Esophagus muscularis mucosa (tissue), 4 donors: ENCODE measurements at regions not wholly inside any gene's neighbourhood (a gene's known extent, or its start where the extent isn't known, plus 50 kb on each side); places are given as distances from the start of the nearest gene placed in this dataset.

ENCODE experiments used
- DNase-seq: peaks from one replicate; pipeline ENCODE4 v3.0.0-alpha.2; 2017; ENCODE audit errors: extremely low spot score
- H3K27ac ChIP-seq, 4 donors: fragments of 200-600 bp; sonication (generic); replicated peaks in 1 of 4; 1 replicate in 3 of 4; 2 replicates in 1 of 4; pipeline ENCODE4 v1.5.1; 2016 to 2019; ENCODE audit warnings: mild to moderate bottlenecking in 1 of 4
- H3K27me3 ChIP-seq, 4 donors: fragments of 200-600 bp; sonication (generic); one replicate each; pipeline versions ENCODE4 v1.5.1 to v1.6.0; 2016 to 2019
- H3K36me3 ChIP-seq, 4 donors: fragments of 200-600 bp; sonication (generic); one replicate each; pipeline ENCODE4 v1.5.1; 2016 to 2019
- H3K4me1 ChIP-seq, 4 donors: fragments of 200-600 bp; sonication (generic); one replicate each; pipeline ENCODE4 v1.5.1; 2016 to 2019
- H3K4me3 ChIP-seq, 4 donors: fragments of 200-600 bp; sonication (generic); 1 replicate in 2 of 4; 2 replicates in 2 of 4; pipeline ENCODE4 v1.5.1; 2016 to 2019; ENCODE audit warnings: mild to moderate bottlenecking in 4 of 4, moderate library complexity in 1 of 4
- H3K9me3 ChIP-seq, 4 donors: fragments of 200-600 bp; sonication (generic); 1 replicate in 3 of 4; 2 replicates in 1 of 4; pipeline ENCODE4 v1.5.1; 2016 to 2019
- CTCF ChIP-seq, 3 experiments: fragments of 200-600 bp in 2 of 3; fragments of 450-650 bp in 1 of 3; sonication (generic) in 2 of 3; IDR thresholded peaks; one replicate each; pipeline ENCODE4 v1.5.1; 2017 to 2019; ENCODE audit warnings: antibody characterized with exemption in 3 of 3, mild to moderate bottlenecking in 2 of 3, moderate library complexity in 1 of 3
- EP300 ChIP-seq: sonication (generic); formaldehyde crosslinking; IDR thresholded peaks from one replicate; pipeline ENCODE4 v1.6.1; 2017; ENCODE audit warnings: antibody characterized with exemption
- POLR2A ChIP-seq: fragments of 450-650 bp; IDR thresholded peaks from one replicate; pipeline ENCODE4 v1.6.1; 2017; ENCODE audit warnings: antibody characterized with exemption, moderate library complexity, mild to moderate bottlenecking, low read depth
- POLR2AphosphoS5 ChIP-seq, 2 donors: sonication (generic); formaldehyde crosslinking; IDR thresholded peaks; one replicate each; pipeline ENCODE4 v1.6.1; 2017; ENCODE audit warnings: antibody characterized with exemption in 2 of 2
- WGBS: methylation state at CpG from one replicate; pipeline ENCODE4 v1.1.5; 2018; 5-methylcytosine and 5-hydroxymethylcytosine counted together
- intact Hi-C: fragments of 100-400 bp; cut with DNase I; formaldehyde crosslinking; loops from one replicate; pipeline ENCODE4 v1.15.1; 2023

- H3K36me3 ChIP-seq: no peaks in the 10 kb centered on the region
- no peak for DNase-seq
- no peaks in the 10 kb centered on the region for H3K4me1 ChIP-seq
- no peak overlapping the region for H3K27ac ChIP-seq
- TF ChIP-seq EP300: no peak
- TF ChIP-seq POLR2AphosphoS5 (IDR thresholded peaks at IDR 0.05): no peak
- no peak for TF ChIP-seq POLR2A
- no peak for TF ChIP-seq CTCF (IDR thresholded peaks at IDR 0.05)
- H3K4me3 ChIP-seq: no peak overlapping the region
- intact Hi-C loops: no loop called here
- no peaks in the 10 kb centered on the region for H3K9me3 ChIP-seq
- WGBS: 96% methylated on average over 2 of the region's 2 CpGs
- peaks cover 0 to 6% (median 0%) of the 10 kb centered on the region in 4 donors for H3K27me3 ChIP-seq
Measured at GRCh38 chr15:91568036-91568435, 285.5 kb upstream of the SLCO3A1 start.

DNA sequence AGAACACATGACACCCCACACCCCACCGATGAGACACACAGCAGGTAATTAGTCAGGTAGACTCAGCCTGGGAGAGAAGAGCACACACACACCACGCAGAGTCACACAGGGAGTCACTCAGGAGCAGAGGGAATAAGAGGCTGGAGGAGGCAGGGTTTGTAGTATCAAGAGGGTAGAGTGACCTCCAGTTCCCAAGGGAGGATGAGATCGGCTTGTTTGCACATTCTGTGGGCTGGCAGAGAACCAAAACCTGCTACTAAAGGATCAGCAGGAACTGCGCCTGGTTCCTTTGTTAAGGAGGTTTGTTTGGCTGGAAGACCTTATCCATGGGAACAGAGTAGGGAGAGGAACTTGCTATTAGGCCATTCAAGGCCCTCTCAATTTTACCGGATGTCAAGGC is 281.4 kb upstream of the SLCO3A1 start:
- Histone ChIP-seq H3K27ac (no peak overlapping the region), H3K4me3 (no peak overlapping the region), H3K27me3 (peaks cover 0 to 6% (median 0%) of the 10 kb centered on the region in 4 donors), H3K9me3 (no peaks in the 10 kb centered on the region), H3K36me3 (no peaks in the 10 kb centered on the region), H3K4me1 (no peaks in the 10 kb centered on the region)
- DNase-seq: peak; percentile 87
- intact Hi-C loops: no loop called here
- TF ChIP-seq CTCF (IDR thresholded peaks at IDR 0.05): no peak
- no peak for TF ChIP-seq POLR2A
- TF ChIP-seq POLR2AphosphoS5 (IDR thresholded peaks at IDR 0.05): no peak
- no peak for TF ChIP-seq EP300
- WGBS: 65% methylated on average over 5 of the region's 5 CpGs

DNA sequence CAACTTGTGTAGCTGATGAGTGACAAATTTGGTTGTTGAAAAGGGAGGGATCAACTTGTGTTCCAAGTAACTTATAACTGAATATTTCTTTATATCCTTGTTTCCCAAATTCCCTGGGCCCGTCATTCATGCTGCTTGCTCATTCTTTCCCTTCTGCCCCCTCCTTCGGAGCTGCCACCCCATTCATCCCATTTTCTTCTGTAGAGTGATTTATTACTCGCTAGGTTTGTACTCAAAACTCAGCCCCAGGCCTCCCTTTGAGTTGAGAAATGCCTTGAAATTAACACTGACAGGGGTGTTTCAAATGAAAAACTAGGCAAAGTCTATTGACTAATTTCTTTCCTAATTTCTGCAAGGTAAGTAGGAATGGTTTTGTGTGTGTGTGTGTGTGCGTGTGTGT is 277.4 kb upstream of the SLCO3A1 start:
- H3K4me1 ChIP-seq: peaks cover 0 to 11% (median 1%) of the 10 kb centered on the region in 4 donors
- no peaks in the 10 kb centered on the region for H3K36me3 ChIP-seq
- H3K27me3 ChIP-seq: no peaks in the 10 kb centered on the region
- DNase-seq: no peak
- H3K4me3 ChIP-seq: no peak overlapping the region
- intact Hi-C loops: no loop called here
- 85% methylated on average over 4 of the region's 4 CpGs for WGBS
- no peak for TF ChIP-seq CTCF (IDR thresholded peaks at IDR 0.05)
- TF ChIP-seq POLR2A: no peak
- TF ChIP-seq EP300: no peak
- TF ChIP-seq POLR2AphosphoS5 (IDR thresholded peaks at IDR 0.05): no peak
- H3K9me3 ChIP-seq: no peaks in the 10 kb centered on the region
- no peak overlapping the region for H3K27ac ChIP-seq

GRCh38 chr15:91578511-91578910 is 275.0 kb upstream of the SLCO3A1 start:
- H3K36me3 ChIP-seq: no peaks in the 10 kb centered on the region
- no peaks in the 10 kb centered on the region for H3K27me3 ChIP-seq
- TF ChIP-seq EP300 (no peak), POLR2AphosphoS5 (IDR thresholded peaks at IDR 0.05) (no peak), CTCF (IDR thresholded peaks at IDR 0.05) (no peak), POLR2A (no peak)
- H3K9me3 ChIP-seq: no peaks in the 10 kb centered on the region
- peaks cover 0 to 11% (median 1%) of the 10 kb centered on the region in 4 donors for H3K4me1 ChIP-seq
- intact Hi-C loops: no loop called here
- no peak for DNase-seq
- WGBS: 70% methylated on average over 6 of the region's 6 CpGs
- peak overlapping the region in 1 of 4 donors; percentile 7 for H3K27ac ChIP-seq
- H3K4me3 ChIP-seq: no peak overlapping the region

DNA sequence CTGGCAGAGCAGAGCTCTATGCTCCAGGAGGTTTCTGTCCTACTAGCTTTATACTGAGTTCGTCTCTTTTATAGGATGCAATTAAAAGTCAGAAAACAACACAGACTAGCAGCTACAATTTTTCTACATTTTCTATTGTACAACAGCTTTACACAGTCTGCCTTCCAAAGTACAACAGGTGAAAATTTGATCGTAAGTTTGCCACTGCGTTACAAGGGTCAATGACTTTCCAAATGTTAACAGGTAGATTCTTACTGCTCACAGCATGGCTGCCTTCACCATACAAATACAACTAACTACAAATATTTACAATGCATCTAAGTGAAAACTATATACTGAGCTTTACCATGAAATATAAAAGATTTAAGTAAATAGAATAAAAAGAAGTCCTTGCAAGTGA is 268.6 kb upstream of the SLCO3A1 start:
- no peaks in the 10 kb centered on the region for H3K36me3 ChIP-seq

More for the DNA sequence above, 268.6 kb upstream of the SLCO3A1 start:
- no peaks in the 10 kb centered on the region for H3K9me3 ChIP-seq
- H3K4me1 ChIP-seq: no peaks in the 10 kb centered on the region
- no peak for DNase-seq
- TF ChIP-seq EP300: no peak
- no peak overlapping the region for H3K4me3 ChIP-seq
- H3K27me3 ChIP-seq: peaks cover 0 to 3% (median 0%) of the 10 kb centered on the region in 4 donors
- H3K27ac ChIP-seq: no peak overlapping the region
- 87% methylated on average over 3 of the region's 3 CpGs for whole genome bisulfite sequencing
- intact Hi-C loops: no loop called here
